M059J (cell line): ENCODE measurements at regions not wholly inside any gene's neighbourhood (a gene's known extent, or its start where the extent isn't known, plus 50 kb on each side); places are given as distances from the start of the nearest gene placed in this dataset.
"Not testable (repeated sequence)": the region's sequence is repeated elsewhere in the genome, so short reads cannot be mapped to it uniquely, and the experiment has no call there.

ENCODE experiments used
- DNase-seq: peaks from one replicate; pipeline ENCODE4 v3.0.0-alpha.2; 2012; ENCODE audit warnings: low read depth

DNA sequence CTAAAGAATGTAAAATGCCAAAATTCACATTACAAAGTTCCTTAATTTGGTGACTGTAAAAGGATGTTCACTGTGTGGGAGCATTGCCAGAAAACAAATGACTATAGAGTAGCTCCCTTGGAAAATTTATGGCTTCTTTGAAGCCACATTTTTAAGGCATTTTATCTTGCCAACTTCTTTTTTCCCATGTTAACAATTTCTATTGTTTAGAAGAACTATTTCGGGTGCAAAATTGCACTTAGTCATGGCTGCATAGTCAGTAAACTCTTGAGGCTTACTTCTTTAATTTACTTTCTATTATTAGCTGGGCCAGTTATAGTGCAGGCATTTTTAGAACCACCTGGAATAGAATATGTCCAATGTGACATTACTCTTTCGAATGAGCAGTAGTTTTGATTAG, 515.3 kb downstream of the JRKL start:
- peak; percentile 39 for DNase-seq

DNA sequence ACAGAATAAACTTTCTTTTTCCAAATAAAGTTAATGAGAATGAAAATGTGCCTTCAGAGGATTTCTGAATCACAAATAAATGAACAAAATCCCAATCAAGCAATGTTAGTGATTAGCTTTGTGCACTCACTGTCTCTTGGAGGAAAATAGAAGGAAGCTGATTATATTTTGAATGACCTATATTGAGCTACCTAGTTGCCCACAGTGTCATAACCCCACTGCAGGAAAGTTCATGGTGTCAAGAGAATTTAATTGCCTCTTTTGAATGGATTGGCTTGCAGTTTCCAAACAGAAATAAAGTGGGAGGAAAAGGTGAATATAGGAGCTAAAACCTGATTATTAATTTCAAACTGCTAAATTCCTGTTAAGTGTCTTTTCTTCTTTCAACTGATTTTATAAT, 515.9 kb downstream of the JRKL start:
- DNase-seq = no peak

DNA sequence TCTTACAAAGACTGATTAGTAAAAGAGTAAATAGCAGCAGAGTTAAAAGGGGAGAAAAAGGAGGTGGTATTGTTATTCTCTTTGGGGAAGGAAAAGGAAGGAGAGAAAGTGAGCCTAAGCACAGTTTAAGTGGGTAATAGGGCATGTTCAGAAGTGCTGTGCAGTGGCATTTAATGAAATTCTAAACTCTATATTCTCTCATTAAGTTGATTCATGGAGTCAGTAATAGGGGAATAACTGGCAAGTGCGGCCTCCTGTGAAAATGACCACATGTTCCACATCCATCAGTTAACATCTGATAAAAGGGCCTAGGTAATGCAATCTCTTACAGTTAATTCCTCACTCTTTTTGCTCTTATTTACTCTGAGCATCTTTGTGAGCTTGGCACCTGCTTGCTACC, 516.7 kb downstream of the JRKL start:
- no peak for DNase-seq

DNA sequence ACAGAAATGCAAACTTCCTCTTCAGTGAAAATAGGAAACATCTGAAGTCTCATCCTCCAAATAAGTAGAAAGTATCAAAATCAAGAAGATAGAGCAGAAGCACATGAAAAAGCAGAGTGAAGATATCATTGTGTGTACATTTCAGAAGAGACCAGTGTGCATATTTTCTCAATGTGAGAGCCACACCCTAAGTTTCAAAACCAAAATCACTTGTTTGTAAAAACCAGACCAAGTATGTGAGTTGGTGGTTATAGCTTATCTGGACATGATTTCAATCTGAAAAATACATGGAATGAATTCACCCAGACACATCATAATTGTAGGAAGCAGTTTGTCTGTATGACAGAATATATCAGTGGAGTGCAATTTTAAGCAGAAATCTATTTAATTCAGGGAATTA, 536.0 kb downstream of the JRKL start:
- no peak for DNase-seq

DNA sequence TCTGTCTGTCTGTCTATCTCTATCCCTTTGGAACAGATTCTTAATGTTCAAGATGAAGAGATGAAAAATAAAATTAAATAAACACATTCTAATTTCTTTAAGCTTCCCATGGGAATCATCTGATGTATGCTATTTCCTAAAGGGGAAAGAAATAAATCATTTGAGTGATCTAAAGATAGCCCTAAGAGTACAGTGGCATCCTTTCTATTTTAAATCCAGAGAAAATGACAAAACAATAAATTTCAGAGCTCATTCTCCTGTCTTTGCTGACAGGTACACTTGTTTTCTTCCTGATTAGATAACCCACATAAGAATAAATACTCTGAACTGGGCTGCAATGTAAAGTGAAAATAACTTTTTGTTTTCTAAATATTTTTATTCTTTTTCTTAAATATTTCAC, 550.4 kb downstream of the JRKL start:
- DNase-seq = no peak

DNA sequence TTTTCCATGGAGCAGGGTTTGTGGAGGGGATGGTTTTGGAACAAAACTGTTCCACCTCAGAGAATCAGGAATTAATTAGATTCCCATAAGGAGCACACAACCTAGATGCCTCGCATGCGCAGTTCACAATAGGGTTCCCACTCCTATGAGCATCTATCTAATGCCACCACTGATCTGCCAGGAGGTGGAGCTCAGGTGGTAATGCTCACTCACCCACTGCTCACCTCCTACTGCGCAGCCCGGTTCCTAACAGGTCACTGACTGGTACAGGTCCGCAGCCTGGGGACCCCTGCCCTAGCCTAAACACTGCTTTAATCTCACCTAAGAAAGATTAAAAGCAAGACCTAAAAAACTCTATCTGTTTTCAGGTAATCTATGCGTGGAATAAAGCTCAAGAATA, 553.0 kb downstream of the JRKL start:
- DNase-seq = no peak

DNA sequence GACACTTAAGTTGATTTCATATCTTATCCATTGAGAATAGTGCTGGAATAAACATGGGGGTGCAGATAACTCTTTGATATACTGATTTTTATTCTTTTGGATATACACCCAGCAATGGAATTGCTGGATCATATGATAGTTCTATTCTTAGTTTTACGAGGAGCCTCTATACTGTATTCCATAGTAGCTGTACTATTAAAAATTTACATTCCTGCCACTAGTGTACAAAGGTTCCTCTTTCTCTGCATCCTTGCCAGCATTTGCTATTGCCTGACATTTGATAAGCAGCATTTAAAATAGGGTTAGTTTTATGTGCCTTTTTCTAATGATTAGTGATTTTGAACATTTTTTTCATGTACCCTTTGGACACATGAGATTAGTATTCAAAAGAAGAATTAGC, 554.2 kb downstream of the JRKL start:
- DNase-seq = no peak

DNA sequence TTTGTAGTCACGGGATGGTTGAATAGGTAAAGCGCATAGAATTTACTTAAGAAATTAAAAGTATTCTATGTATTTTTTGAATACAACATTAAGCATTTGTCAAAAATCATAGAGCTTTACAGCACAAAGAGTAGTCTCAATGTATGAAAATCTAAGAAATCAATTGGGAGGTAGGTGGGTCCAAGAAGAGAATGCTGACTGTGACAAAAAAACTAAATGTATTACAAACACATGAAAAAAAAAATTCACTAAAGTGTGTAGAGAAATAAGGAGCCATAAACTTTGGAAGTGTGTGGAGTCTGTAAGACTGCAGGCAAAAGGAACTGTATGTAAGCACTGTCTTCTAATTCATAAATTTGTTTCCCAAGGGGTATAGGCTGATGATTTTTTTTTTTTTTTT, 558.3 kb downstream of the JRKL start:
- no peak for DNase-seq

DNA sequence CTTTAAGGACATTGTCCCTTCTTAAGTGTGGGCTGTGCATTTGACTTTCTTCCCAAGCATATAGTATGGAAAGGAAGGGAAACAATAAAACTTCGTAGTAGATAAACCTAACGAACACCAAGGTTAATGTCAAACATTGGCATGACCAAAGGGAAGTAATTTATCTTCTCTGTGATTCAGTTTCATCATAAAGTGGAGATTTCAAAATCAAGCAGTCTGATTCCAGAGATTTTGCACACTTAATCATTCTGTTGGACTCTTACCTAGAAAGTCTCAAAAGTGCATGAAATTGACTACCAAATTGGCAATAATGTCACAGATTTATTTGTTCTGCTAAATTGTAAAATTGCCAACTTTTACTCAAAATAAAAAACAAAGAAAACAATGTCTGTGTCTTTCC, 559.7 kb downstream of the JRKL start:
- no peak for DNase-seq

DNA sequence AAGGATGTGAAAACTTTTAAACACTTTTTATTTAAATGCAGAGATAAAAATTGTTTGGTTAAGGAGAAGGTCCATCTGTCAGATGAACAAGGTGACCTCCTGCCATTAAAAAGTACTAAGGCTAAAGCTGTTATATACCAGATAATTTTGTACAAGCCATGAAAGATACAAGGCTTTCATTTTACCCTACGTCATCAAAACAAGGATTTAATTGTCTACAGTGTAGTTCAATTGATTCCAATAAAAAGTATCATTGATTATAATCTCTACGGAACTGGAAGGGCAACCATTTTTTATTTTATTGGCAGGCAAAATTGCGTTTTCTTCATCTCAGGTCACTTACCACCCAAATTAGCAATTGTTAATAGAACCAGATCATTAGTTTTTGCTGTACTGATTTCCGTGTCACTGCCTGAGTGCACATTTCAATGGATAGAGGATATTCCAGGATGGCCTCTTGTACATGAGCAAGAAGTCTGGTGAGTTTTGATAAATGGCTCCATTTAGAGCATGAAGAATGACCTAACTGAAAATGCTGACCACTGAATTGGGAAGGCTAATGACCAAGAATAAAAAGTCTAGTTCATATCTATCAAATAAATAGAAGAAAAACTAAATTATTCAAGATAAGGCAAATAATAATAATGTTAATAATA, 564.9 kb downstream of the JRKL start:
- no peak for DNase-seq

DNA sequence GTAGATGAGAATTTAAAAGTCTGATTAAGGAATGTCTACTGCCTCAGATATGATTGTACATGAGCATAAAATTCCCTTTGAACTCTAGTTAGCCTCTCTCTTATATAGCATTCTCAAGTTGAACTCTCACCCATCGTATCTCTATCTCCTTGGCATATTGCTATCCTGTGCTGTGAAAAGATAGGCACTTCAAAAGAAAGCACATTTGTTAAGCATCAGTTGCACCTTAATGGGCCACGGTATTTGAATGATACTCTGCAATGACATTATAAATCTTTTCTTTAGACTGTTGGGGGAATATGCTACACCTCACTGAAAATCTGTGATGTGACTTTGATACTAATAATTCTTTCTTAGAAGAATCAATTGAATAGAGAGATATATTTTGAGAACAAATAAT, 570.7 kb downstream of the JRKL start:
- no peak for DNase-seq

DNA sequence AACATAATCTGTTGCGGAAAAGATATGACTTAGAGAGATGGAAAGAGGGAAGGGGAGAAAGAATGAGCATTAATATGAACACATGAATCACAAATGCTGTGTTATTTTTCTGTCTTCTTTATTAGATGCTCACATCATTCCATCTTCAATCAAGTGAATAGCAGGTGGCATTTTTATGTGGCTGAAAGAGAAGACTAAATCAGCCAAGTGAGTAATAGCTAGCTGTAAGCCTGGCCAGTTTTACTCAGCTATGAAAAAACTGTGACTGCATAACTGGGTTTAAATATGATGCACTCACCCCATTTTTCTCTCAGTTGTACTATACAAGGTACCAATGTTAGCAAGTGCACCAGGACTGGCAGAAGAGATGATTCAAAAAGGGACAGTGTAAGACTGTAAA, 571.1 kb downstream of the JRKL start:
- DNase-seq = no peak

DNA sequence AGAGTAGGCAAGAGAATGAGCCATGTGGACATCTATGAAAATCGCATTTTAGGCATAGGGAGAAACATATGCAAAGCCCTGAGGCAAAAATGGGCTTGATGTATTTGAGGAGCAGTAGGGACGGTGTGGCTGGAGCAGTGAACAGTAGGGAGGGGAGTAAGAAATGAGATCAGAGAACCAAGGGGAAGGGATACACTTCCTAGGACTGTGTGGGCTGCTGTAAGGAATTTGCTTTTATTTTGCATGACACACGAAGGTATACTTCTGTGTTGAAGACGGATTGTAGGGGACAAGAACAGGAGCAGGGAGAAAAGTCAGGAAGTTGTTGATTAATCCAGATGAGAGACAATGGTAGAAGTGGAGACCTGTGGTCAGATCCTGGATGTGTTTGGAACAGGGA, 572.1 kb downstream of the JRKL start:
- no peak for DNase-seq

DNA sequence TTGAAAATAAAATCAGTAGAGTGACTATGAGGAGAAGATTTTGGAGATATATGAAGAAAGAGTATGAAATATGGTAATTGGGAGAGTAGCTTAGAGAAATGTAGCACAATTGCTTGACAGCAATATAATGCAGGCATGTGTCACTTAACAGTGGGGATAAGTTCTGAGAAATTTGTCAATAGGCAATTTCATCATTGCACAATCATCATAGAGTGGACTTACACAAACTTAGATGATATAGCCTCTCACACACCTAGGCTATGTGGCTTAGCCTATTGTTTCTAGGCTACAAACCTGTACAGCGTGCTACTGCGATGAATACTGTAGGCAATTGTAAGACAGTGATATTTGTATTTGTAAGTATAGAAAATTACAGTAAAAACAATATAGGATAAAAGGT, 573.6 kb downstream of the JRKL start:
- DNase-seq = no peak

DNA sequence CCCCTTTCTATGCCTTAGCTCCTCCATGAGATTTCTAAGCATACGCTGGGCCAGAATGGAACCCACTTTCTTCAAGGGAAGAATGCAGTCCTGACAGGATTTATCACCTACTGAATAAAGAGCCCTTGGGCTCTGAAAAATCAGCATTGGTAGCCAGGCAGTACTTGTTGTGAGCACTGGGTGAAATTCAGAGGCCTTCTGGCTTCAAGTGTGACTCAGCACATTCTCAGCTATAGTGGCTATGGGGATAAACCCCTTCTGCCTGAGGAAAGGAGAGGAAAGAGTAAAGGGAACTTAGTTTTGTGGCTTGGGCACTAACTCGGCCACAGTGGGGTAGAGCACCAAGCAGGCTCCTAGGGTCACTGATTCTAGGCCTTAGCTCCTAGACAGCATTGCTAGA, 574.8 kb downstream of the JRKL start:
- peak; percentile 20 for DNase-seq

DNA sequence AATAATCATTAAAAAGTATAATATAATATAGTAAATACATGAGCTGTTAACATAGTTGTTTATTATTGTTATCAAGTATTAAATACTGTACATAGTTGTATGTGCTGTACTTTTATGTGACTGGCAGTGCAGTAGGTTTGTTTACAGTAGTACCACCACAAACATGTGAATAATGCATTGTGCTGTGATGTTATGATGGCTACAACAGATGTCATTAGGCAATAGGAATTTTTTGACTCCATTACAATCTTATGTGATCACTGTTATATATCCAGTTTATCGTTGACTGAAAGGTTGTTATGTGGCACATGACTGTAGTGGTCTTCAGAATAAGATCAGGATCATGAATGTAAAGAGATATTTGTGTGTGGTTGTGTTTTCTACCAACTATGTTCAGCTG, 577.8 kb downstream of the JRKL start:
- DNase-seq = peak; percentile 29

DNA sequence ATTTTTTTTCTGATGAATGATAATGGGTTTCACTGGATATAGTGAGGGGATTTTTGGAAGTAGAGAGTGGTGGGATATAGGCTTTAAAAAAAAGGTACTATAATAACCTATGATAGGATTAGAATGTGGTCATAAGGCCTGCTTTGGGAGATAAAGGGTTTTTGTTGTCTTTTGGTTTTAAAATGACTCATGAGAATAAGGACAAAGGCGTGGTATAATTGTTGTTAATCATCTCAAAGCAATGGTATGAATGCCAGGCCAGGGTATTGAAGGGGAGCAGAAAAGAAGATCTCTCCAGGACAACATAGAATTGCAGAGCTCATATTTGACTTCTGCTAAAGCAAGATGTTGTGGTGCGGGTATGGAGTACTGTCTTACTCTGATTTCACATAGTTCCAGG, 579.4 kb downstream of the JRKL start:
- peak; percentile 32 for DNase-seq

DNA sequence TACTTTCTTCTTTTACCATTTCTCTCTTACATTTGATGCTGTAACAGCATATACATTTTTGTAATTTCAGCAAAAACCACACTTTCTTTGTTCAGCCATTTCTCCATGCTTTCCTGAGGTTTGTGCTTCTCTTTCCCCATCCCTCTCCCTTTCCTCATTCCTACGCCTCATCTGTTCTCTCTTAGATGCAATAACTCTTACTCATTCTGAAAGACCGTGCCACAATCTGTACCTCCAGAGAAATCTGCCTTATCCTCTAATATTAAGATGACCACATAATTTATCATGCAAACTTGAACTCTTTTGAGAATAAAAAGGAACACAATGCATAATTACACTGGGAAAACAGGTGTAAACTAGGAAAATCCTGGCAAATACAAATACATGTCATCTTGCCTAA, 588.9 kb downstream of the JRKL start:
- no peak for DNase-seq

DNA sequence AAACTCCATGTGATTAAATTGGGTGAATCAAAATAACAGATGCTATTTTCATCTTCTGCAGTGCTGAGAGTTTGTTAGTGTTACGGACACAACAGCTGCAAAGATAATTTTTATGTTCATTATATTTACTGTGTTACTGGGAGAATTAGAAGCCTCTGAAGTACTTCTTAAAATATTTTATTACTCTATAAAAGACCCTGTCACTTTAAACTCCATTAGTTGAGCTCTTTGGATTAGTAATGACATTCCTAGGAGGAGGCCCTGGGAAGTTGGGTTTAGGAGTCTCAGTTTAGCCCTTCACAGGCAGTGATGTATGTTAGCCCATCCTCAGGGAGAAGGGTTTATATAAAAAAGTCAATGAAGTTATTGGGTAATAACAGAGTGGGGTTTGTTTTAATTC, 596.7 kb downstream of the JRKL start:
- no peak for DNase-seq

DNA sequence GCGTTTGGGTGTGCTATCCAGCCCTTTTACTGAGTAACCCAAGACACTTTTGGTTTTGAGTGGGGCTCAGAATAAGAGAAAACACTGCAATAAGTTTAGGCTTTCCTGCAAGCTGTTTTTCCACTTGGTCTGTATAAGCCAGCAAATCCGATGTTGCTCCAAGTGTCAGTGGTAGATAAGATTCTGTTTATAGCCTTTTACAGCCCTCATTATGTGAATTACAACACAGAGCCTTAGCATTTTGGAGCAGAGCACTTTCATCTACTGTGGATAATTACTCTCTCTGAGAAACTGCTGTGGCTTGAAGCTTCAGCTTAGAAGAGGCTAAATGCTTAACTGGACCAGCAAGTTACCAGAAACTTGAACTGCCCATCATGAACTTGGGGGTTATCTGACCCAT, 601.1 kb downstream of the JRKL start:
- no peak for DNase-seq

DNA sequence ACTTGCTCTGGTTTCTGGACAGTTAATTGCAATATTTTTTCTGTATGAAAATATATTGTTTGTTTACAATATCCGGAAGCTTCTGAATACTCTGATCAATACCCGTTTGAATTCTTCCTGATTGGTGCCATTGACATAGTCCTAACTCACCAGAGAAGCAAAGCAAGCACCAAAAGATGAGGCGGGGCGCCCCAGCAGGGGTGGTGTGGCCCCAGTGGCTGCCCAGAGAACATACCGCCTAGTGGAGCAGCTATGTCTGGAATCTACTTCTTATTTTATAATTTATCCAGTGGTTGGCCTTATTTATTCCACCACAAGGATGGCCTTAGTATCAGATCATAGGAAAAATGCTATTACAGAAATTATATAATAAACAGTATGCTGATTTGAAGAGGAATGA, 610.7 kb downstream of the JRKL start:
- DNase-seq = no peak

DNA sequence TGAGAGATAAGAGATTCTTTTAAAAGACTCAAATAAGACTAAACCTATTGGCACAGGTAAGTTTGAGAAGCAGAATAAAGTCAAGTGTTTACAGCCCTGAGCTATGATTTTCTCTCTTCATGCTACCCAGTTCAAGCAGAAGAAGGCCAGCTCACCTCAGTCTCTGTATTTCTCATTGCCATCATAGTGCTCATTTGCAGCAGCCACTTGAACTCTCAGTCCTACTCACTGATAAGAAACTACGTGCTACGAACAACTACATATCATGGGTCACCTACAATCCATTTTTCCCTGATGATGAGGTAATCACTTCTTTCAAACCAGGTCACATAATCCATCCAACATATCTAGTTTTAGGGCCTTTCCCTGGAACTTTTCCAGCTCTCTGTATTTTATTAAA, 617.5 kb downstream of the JRKL start:
- DNase-seq = no peak

DNA sequence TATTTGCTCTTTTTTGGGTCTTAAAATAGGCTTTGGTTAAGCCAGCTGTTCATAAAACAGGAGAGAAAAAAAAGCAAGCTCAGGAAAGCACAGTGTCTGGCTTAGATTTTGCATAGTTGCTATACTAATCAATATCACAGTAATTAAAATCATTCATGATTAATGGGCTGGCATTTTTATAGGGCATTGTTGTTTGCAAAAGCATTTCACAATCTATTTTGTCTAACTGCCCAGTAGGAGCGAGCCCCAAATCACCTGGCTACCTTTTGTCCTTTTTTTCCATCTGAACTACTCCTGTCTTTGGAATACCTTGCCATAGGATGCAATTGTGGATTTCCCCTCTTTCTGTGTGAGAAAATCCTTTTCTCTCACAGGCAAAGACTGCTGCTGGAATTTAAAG, 619.8 kb downstream of the JRKL start:
- DNase-seq = no peak

DNA sequence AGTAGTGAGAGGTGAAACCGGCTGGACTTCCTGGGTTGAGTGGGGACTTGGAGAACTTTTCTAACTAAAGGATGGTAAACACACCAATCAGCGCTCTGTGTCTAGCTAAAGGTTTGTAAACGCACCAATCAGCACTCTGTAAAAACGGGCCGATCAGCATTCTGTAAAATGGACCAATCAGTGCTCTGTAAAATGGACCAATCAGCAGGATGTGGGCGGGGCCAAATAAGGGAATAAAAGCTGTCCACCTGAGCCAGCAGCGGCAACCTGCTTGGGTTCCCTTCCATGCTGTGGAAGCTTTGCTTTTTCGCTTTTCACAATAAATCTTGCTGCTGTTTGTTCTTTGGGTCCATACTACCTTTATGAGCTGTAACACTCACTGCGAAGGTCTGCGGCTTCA, 621.2 kb downstream of the JRKL start:
- DNase-seq = not testable (repeated sequence)

DNA sequence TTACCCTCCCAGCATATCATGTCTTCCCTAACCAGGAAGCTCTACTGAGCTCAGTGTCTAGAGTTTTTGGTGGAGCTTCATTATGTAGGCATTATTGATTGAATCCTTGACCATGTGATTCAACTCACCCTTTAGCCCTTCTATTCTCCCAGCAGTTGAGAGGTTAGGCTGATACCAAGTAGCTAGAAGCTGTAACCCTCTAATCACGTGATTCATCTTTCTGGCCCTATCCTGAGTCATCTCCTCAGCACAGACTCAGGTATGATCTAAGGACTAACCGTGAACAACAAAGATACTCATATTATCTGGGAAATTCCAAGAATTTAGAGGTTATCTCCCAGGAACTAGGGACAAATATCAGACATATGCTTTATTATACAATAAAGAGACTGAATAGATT, 625.5 kb downstream of the JRKL start:
- DNase-seq = no peak
